Stimulated activated memory B cell treated with anti-CD40 and anti-IgM and Interleukin-4, amounts not matched to agents 10 μg/mL and 1 μg/mL and 100 μg/mL, for 72 hours (primary cell): ENCODE measurements at regions not wholly inside any gene's neighbourhood (a gene's known extent, or its start where the extent isn't known, plus 50 kb on each side); places are given as distances from the start of the nearest gene placed in this dataset.

Experiments used
- ATAC-seq: fragments of 150-1000 bp; cut with Tn5 transposase; 2 replicates; pipeline ENCODE4 v1.10.0; 2021
- H3K27ac Mint-ChIP-seq: one replicate; pipeline ENCODE4 v1.8.0; 2022; ENCODE audit warnings: mild to moderate bottlenecking, mixed read lengths
- H3K27me3 Mint-ChIP-seq: one replicate; pipeline ENCODE4 v1.8.0; 2022; ENCODE audit warnings: mixed read lengths
- H3K36me3 Mint-ChIP-seq: one replicate; pipeline ENCODE4 v1.8.0; 2022; ENCODE audit warnings: mixed read lengths
- H3K4me1 Mint-ChIP-seq: one replicate; pipeline ENCODE4 v1.8.0; 2022; ENCODE audit warnings: mixed read lengths
- H3K4me3 Mint-ChIP-seq: one replicate; pipeline ENCODE4 v1.8.0; 2022; ENCODE audit warnings: mild to moderate bottlenecking, moderate library complexity, mixed read lengths
- H3K9me3 Mint-ChIP-seq: one replicate; pipeline ENCODE4 v1.8.0; 2022; ENCODE audit warnings: mixed read lengths

GRCh38 chr2:173583196-173583595 lies 228.5 kb downstream of the CDCA7 start:
- no peak for ATAC-seq
- Mint-ChIP-seq H3K27ac (no peak overlapping the region), H3K4me1 (peaks cover 6% of the 10 kb centered on the region), H3K36me3 (no peaks in the 10 kb centered on the region), H3K9me3 (no peaks in the 10 kb centered on the region), H3K4me3 (no peak overlapping the region), H3K27me3 (peaks cover 25% of the 10 kb centered on the region)

- Mint-ChIP-seq H3K4me3 (no peak overlapping the region), H3K36me3 (no peaks in the 10 kb centered on the region), H3K4me1 (peaks cover 6% of the 10 kb centered on the region), H3K27ac (no peak overlapping the region), H3K9me3 (no peaks in the 10 kb centered on the region), H3K27me3 (peaks cover 31% of the 10 kb centered on the region)
- ATAC-seq = no peak
Observed at GRCh38 chr2:173584000-173584399, 229.3 kb downstream of the CDCA7 start.

DNA sequence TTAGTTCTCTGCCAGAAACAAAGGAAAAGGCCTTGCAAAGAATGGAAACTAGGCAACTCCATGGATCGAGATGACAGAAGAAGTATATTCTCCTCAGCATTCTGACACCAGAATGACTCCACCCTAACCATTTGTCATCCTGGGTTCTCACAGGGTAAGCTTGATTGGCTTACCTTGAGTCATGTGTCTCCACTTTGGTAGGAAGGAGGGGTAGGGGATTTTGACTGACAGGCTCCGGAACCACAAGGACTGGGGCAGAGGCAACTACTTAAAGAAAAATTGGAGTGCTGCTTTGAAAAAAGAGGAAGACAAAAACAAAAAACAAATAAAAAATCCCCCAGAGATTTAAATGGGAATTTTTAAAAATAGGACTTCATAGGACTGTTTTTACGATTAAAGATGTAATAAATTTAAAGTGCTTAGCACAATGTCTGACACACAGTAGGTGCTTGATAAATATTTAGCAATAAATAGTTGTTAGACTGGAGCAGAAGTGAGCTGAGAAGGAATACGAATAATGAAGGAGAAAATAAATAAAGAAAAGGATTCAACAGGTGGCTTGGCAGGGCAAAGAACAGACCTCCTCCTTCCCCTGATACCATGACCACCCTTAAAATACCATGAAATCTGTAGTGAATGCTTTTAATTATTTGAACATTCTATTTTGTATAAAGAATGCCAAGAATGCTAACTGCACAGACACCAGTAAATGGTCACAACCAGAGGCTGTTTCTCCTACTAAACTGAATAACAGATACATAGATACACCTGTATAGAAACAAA lies 230.2 kb downstream of the CDCA7 start:
- H3K4me1 Mint-ChIP-seq = peaks cover 6% of the 10 kb centered on the region
- H3K27ac Mint-ChIP-seq = no peak overlapping the region
- no peaks in the 10 kb centered on the region for H3K36me3 Mint-ChIP-seq
- peaks cover 39% of the 10 kb centered on the region for H3K27me3 Mint-ChIP-seq
- no peak for ATAC-seq
- H3K9me3 Mint-ChIP-seq = no peaks in the 10 kb centered on the region
- H3K4me3 Mint-ChIP-seq = no peak overlapping the region

DNA sequence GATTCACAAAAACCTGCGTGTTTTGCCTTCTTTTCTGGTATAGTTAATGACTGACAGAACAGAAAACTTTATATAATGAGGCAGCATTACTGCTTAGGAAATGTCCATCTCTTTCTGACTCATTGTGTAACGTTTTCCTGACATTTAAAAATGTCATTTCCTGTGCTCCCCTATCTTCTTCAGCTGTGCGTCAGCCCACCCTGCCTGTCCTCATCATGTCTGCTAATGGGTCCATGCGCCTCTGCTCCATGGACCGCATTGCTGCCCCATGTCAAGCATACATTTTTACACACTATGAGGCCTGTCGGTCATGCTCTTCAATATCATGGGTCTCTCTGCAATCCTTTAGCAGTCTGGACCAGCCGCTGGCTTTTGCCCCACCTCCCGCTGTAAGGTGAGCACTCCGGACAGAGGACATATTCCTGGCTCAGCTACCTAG lies 234.3 kb downstream of the CDCA7 start:
- Mint-ChIP-seq H3K36me3 (no peaks in the 10 kb centered on the region), H3K27me3 (peaks cover 35% of the 10 kb centered on the region), H3K4me3 (no peak overlapping the region), H3K27ac (no peak overlapping the region), H3K9me3 (peaks cover 13% of the 10 kb centered on the region), H3K4me1 (peaks cover 6% of the 10 kb centered on the region)
- ATAC-seq = no peak

GRCh38 chr2:173589604-173590275 lies 235.1 kb downstream of the CDCA7 start:
- peaks cover 38% of the 10 kb centered on the region for H3K27me3 Mint-ChIP-seq
- no peak for ATAC-seq

DNA sequence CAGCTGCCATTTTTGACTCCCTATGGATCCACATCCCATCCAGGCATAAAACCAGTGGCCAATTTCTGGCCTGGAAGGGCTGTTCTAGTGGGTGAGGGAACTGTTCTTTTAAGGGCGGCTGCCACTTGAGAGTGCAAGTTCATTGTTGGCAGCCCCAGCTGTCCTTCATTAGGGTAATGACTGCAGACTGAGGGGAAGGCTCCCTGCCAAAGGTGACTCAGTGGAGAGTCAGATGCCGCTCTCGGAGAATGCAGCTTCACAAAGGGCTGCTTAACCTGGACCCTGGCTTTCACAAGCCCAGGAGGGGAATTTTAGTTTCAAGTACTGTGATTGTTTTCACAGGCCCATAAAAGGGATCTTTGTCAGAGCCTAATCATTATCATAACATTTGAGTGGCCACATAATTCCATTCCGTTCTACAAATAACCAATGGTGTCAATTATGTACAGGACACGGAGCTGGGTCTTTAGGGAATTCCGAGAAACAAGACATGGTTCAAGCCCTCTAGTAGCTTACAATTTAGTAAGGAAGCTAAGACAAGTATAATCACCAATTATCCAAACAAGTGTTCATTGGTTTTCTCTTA lies 235.7 kb downstream of the CDCA7 start:
- H3K36me3 Mint-ChIP-seq = no peaks in the 10 kb centered on the region
- H3K27ac Mint-ChIP-seq = no peak overlapping the region
- no peak overlapping the region for H3K4me3 Mint-ChIP-seq
- H3K27me3 Mint-ChIP-seq = peaks cover 42% of the 10 kb centered on the region
- H3K4me1 Mint-ChIP-seq = no peaks in the 10 kb centered on the region
- no peak for ATAC-seq
- H3K9me3 Mint-ChIP-seq = peaks cover 13% of the 10 kb centered on the region

More at GRCh38 chr2:173589604-173590275, 235.1 kb downstream of the CDCA7 start:
- H3K36me3 Mint-ChIP-seq = no peaks in the 10 kb centered on the region
- H3K9me3 Mint-ChIP-seq = peaks cover 13% of the 10 kb centered on the region
- no peak overlapping the region for H3K4me3 Mint-ChIP-seq
- no peak overlapping the region for H3K27ac Mint-ChIP-seq
- H3K4me1 Mint-ChIP-seq = peaks cover 3% of the 10 kb centered on the region

DNA sequence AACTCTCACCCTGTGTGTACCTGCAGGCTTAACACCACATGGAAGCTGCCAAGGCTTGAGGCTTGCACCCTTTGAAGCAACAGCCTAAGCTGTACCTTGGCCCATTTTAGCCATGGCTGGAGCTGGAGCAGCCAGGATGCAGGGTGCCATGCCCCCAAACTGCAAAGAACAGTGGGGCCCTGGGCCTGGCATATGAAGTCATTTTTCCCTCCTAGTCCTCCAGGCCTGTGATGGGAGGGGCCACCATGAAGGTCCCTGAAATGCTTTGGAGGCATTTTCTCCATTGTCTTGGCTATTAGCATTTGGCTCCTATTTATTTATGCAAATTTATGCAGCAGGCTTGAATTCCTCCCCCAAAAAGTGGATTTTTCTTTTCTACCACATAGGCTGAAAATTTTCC lies 238.4 kb downstream of the CDCA7 start:
- H3K36me3 Mint-ChIP-seq = no peaks in the 10 kb centered on the region
- ATAC-seq = no peak
- peaks cover 39% of the 10 kb centered on the region for H3K27me3 Mint-ChIP-seq
- H3K9me3 Mint-ChIP-seq = peaks cover 13% of the 10 kb centered on the region
- no peak overlapping the region for H3K27ac Mint-ChIP-seq
- H3K4me3 Mint-ChIP-seq = no peak overlapping the region
- H3K4me1 Mint-ChIP-seq = no peaks in the 10 kb centered on the region

DNA sequence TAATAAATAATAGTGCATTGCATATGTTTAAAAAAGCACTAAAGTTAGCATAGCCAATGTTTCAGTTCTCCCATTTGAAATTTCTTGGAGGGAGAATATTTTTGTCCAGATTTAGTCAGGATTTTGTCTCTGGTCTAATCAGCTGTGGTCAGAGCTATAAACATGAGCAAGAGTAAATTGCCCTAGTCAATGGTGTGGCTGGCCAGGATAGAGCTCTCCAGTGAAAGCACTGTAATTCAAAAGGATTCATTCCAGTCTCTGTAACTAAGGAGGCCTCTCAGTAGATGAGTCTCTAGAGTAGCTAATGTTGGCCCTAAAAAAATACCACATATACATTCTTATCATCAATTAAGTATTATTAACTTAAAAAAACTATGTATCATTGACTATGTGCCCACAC lies 241.6 kb downstream of the CDCA7 start:
- H3K36me3 Mint-ChIP-seq = no peaks in the 10 kb centered on the region
- no peaks in the 10 kb centered on the region for H3K4me1 Mint-ChIP-seq
- no peak overlapping the region for H3K4me3 Mint-ChIP-seq
- H3K27me3 Mint-ChIP-seq = peaks cover 32% of the 10 kb centered on the region
- no peak for ATAC-seq
- no peak overlapping the region for H3K27ac Mint-ChIP-seq
- H3K9me3 Mint-ChIP-seq = peaks cover 19% of the 10 kb centered on the region

DNA sequence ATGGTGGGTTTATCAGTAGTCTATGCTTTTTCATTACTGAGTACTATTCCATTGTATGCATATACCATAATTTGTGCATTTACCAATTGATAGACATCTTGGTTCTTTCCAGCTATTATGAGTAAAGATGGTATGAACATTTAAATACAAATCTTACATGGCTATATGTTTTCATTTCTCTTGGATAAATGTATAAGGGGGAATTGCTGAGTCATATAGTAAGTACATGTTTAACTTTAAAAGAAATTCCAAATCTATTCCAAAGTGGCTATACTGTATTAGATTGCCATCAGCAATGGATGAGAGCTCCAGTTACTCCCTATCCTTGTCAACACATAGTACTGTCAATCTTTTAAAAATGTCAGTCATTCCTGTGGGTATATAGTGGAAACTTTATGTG lies 243.9 kb downstream of the CDCA7 start:
- peaks cover 10% of the 10 kb centered on the region for H3K9me3 Mint-ChIP-seq
- H3K27ac Mint-ChIP-seq = no peak overlapping the region
- no peaks in the 10 kb centered on the region for H3K4me1 Mint-ChIP-seq
- H3K27me3 Mint-ChIP-seq = peaks cover 49% of the 10 kb centered on the region
- ATAC-seq = no peak
- H3K4me3 Mint-ChIP-seq = no peak overlapping the region
- H3K36me3 Mint-ChIP-seq = no peaks in the 10 kb centered on the region

- Mint-ChIP-seq H3K27ac (no peak overlapping the region), H3K27me3 (peaks cover 35% of the 10 kb centered on the region), H3K36me3 (no peaks in the 10 kb centered on the region), H3K9me3 (peaks cover 5% of the 10 kb centered on the region), H3K4me3 (no peak overlapping the region), H3K4me1 (no peaks in the 10 kb centered on the region)
- no peak for ATAC-seq
Observed at GRCh38 chr2:173599821-173600359, 245.2 kb downstream of the CDCA7 start.

DNA sequence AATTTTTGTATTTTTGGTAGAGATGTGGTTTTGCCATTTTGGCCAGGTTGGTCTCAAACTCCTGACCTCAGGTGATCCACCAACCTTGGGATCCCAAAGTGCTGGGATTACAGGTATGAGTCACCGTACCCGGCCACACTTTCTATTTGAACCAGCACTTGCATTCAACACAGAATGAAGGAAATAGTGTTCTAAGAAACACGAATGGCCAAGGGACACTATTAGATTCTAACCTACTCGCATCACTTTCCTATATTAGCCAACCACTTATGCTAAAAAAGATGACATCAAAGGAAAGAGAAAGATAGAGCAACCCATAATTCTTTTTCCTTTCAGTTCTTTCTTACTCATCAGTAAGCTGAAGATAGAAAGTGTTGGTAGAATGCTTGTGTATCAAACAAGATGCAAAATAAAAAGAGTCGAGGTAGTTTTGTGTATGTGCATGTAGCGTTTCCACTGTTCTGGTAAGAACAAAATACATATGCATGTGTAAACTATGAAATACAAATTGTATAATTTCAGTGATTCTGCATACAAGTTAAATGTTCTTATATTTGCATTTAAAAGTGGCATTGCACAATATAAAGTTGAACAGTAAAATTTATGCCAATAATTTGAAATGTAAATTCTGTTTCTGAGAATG lies 247.6 kb downstream of the CDCA7 start:
- H3K36me3 Mint-ChIP-seq = no peaks in the 10 kb centered on the region
- H3K27me3 Mint-ChIP-seq = peaks cover 35% of the 10 kb centered on the region
- ATAC-seq = no peak
- H3K9me3 Mint-ChIP-seq = peaks cover 5% of the 10 kb centered on the region
- no peak overlapping the region for H3K4me3 Mint-ChIP-seq
- no peak overlapping the region for H3K27ac Mint-ChIP-seq
- H3K4me1 Mint-ChIP-seq = no peaks in the 10 kb centered on the region

- peaks cover 2% of the 10 kb centered on the region for H3K9me3 Mint-ChIP-seq
- no peak for ATAC-seq
- peaks cover 58% of the 10 kb centered on the region for H3K27me3 Mint-ChIP-seq
- H3K27ac Mint-ChIP-seq = no peak overlapping the region
- no peaks in the 10 kb centered on the region for H3K4me1 Mint-ChIP-seq
- no peaks in the 10 kb centered on the region for H3K36me3 Mint-ChIP-seq
- no peak overlapping the region for H3K4me3 Mint-ChIP-seq
Observed at GRCh38 chr2:173605994-173606393, 251.3 kb downstream of the CDCA7 start.

GRCh38 chr2:173606619-173607248 lies 252.1 kb downstream of the CDCA7 start:
- H3K4me3 Mint-ChIP-seq = no peak overlapping the region

DNA sequence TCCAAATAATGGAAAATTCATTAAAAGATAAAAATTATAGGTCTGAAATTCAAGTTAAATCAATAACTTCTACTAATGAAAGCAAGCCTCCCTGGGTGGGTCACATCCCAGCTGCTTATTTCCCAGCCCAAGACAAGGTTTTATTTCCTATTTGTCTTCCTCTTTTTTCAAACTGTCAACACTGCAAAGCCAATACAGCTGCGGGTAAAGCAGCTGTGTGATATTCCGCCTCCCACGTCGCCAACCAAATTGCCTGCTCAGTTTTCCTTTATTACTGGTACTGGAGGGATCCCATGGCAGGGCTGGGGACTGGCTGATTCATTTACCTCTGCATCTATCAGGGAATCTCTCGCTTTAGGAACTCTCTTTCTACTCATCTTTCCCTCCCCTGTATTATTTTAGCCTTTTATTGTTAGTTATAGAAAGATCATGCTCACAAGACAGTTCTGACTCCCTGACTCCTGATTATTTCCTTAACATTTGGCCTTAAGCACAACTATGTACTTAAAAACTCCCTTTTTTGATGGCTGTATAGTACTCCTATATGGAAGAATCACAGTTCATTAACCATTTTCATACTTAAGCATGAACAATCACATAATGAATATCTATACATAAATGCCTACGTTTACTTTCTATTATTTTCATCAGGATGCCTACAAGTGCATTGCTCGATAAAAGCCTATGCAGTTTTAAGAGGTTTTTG lies 253.1 kb downstream of the CDCA7 start:
- Mint-ChIP-seq H3K27ac (no peak overlapping the region), H3K36me3 (no peaks in the 10 kb centered on the region), H3K4me1 (no peaks in the 10 kb centered on the region), H3K4me3 (no peak overlapping the region), H3K9me3 (no peaks in the 10 kb centered on the region), H3K27me3 (peaks cover 49% of the 10 kb centered on the region)
- no peak for ATAC-seq

More at GRCh38 chr2:173606619-173607248, 252.1 kb downstream of the CDCA7 start:
- Mint-ChIP-seq H3K36me3 (no peaks in the 10 kb centered on the region), H3K9me3 (no peaks in the 10 kb centered on the region), H3K27me3 (peaks cover 56% of the 10 kb centered on the region), H3K27ac (no peak overlapping the region), H3K4me1 (no peaks in the 10 kb centered on the region)
- ATAC-seq = no peak
